Nephron progenitor cell (in vitro differentiated cells): ENCODE measurements at regions not wholly inside any gene's neighbourhood (a gene's known extent, or its start where the extent isn't known, plus 50 kb on each side); places are given as distances from the start of the nearest gene placed in this dataset.

ENCODE experiments used
- DNase-seq: peaks from one replicate; pipeline ENCODE4 v3.0.0; 2021
- H3K27ac Mint-ChIP-seq: 2 replicates; pipeline ENCODE4 v1.8.0; 2021; ENCODE audit warnings: mild to moderate bottlenecking, moderate library complexity, mixed read lengths
- H3K27me3 Mint-ChIP-seq: 2 replicates; pipeline ENCODE4 v1.8.0; 2021; ENCODE audit warnings: mild to moderate bottlenecking, low read depth, mixed read lengths; ENCODE audit not compliant: poor library complexity
- H3K36me3 Mint-ChIP-seq: 2 replicates; pipeline ENCODE4 v1.8.0; 2021; ENCODE audit warnings: low read depth, mixed read lengths
- H3K4me1 Mint-ChIP-seq: 2 replicates; pipeline ENCODE4 v1.8.0; 2021; ENCODE audit warnings: mixed read lengths
- H3K4me3 Mint-ChIP-seq: 2 replicates; pipeline ENCODE4 v1.8.0; 2021; ENCODE audit warnings: mild to moderate bottlenecking, moderate library complexity, mixed read lengths
- H3K9me3 Mint-ChIP-seq: 2 replicates; pipeline ENCODE4 v1.8.0; 2021; ENCODE audit warnings: mild to moderate bottlenecking, moderate library complexity, mixed read lengths
- TF ChIP-seq, protein P1 (sequence below): fragments of 200-600 bp; sonication (generic); IDR thresholded peaks from 2 replicates; pipeline ENCODE4 v1.5.0; 2021; ENCODE audit warnings: antibody characterized with exemption

DNA sequence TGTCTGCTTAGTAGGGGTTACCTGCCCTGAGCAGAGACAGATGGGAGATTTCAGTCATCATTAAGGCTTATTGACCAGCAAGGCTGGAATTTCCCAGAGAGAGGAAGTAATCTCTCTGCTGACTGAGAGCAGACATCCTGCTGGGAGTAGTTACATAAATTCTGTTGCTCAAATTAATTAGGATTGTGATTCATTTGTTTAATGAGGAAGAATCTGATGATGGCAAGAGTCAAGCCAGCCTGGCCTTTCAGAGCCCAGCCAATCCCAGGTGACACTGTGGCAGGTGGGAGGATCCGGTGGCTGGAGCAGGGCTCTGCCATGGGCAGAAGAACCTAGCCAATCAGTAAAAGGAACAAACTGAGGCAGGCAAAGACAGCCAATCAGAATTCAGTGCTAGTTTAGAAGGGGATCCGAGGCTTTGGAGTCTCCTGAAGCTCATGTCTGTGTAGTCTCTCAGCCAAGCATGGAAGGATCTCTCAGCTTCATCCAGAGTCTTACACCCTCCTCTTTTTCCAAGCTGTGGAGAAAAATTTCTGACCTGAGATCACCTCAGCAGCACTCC lies 61.2 kb upstream of the CHST1 start:
- TF ChIP-seq, protein P1, sequence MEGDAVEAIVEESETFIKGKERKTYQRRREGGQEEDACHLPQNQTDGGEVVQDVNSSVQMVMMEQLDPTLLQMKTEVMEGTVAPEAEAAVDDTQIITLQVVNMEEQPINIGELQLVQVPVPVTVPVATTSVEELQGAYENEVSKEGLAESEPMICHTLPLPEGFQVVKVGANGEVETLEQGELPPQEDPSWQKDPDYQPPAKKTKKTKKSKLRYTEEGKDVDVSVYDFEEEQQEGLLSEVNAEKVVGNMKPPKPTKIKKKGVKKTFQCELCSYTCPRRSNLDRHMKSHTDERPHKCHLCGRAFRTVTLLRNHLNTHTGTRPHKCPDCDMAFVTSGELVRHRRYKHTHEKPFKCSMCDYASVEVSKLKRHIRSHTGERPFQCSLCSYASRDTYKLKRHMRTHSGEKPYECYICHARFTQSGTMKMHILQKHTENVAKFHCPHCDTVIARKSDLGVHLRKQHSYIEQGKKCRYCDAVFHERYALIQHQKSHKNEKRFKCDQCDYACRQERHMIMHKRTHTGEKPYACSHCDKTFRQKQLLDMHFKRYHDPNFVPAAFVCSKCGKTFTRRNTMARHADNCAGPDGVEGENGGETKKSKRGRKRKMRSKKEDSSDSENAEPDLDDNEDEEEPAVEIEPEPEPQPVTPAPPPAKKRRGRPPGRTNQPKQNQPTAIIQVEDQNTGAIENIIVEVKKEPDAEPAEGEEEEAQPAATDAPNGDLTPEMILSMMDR: no peak
- H3K4me3 Mint-ChIP-seq: no peak overlapping the region
- H3K27me3 Mint-ChIP-seq: peaks cover 21% of the 10 kb centered on the region
- peaks cover 28% of the 10 kb centered on the region for H3K4me1 Mint-ChIP-seq
- no peak for DNase-seq
- peaks cover 4% of the 10 kb centered on the region for H3K9me3 Mint-ChIP-seq
- no peaks in the 10 kb centered on the region for H3K36me3 Mint-ChIP-seq
- no peak overlapping the region for H3K27ac Mint-ChIP-seq

DNA sequence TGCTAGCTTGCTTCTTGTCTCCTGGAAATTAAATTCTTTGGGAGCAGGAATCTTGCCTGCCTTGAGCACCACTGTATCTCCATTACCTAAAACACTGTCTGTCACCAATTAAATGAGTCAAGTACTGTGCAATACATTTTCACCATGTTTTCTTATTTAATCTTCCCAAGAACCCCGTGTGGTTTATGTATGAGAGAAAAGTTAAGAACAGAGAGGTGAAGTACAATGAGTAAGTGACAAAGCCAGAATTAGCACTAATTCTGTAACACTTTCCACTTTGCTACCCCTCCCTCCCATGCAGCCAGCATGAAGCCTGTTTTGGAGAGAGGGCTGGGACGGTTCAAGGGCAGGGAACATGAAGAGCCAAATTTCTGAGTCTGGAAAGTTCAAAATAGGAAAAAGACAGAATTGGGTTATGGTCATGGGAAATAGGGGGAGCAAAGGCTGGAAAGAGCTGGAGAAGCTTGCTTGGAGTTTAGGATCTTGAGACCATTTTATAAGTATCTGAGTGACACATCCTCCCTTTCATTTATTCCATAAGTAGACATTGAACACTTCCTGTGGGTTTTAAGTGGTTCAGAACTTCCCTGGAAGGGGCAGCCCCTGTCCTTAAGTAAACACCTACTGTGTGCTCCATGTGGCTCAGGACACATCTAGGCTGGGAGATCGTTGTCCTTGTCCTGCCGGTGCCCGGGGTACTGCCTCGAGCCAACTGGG lies 60.5 kb upstream of the CHST1 start:
- TF ChIP-seq, protein P1: no peak
- no peak overlapping the region for H3K4me3 Mint-ChIP-seq
- peaks cover 25% of the 10 kb centered on the region for H3K4me1 Mint-ChIP-seq
- H3K27me3 Mint-ChIP-seq: peaks cover 21% of the 10 kb centered on the region
- no peak overlapping the region for H3K27ac Mint-ChIP-seq
- no peaks in the 10 kb centered on the region for H3K36me3 Mint-ChIP-seq
- H3K9me3 Mint-ChIP-seq: peaks cover 4% of the 10 kb centered on the region
- no peak for DNase-seq

DNA sequence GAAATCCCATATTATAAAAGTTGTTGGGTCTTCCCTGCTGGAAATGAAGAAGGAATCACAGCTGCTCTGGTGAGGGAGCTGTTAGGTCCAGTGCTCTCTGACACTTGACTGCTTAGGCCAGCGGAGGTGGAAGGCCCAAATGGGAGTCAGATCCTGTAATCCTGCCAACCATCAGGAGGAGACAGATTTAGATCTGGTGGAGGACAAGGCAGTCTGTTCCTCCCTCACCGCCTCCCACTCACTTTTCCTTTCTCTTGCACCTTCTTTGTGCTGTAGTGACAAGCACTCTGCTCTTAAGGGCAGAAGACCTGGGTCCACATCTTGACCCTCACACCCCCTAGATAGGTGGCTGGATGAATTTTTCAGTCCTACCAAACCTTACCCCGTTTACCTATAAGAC lies 59.7 kb upstream of the CHST1 start:
- Mint-ChIP-seq H3K9me3 (peaks cover 4% of the 10 kb centered on the region), H3K36me3 (no peaks in the 10 kb centered on the region), H3K4me3 (no peak overlapping the region), H3K27me3 (peaks cover 21% of the 10 kb centered on the region), H3K4me1 (peaks cover 24% of the 10 kb centered on the region), H3K27ac (no peak overlapping the region)
- TF ChIP-seq, protein P1: no peak
- DNase-seq: no peak

DNA sequence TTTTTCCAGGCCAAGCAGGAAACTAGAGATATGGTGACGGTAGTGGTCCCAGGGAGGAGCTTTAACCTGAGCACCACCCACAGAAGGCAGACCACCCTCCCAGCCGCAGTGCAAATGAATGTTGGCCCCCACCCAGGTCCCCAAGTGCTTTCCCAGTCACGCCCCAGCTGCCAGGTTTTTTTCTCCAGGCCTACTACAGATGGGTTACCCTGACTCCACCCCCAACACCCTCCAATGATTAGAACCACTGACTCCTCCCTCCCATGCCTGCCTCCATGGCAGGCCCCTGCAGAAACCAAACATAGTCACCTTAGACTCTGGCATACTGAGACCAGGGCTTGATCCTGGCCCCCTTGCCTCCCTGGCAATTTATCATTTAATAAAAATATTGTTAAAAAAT lies 58.7 kb upstream of the CHST1 start:
- H3K27me3 Mint-ChIP-seq: peaks cover 18% of the 10 kb centered on the region
- no peak overlapping the region for H3K27ac Mint-ChIP-seq
- H3K9me3 Mint-ChIP-seq: no peaks in the 10 kb centered on the region
- H3K4me1 Mint-ChIP-seq: peaks cover 19% of the 10 kb centered on the region
- H3K4me3 Mint-ChIP-seq: peak overlapping the region; percentile 1
- no peaks in the 10 kb centered on the region for H3K36me3 Mint-ChIP-seq
- TF ChIP-seq, protein P1: no peak
- DNase-seq: no peak

GRCh38 chr11:45723397-45723796 lies 58.0 kb upstream of the CHST1 start:
- Mint-ChIP-seq H3K27ac (no peak overlapping the region), H3K27me3 (peaks cover 14% of the 10 kb centered on the region), H3K4me3 (no peak overlapping the region), H3K36me3 (no peaks in the 10 kb centered on the region), H3K4me1 (peaks cover 19% of the 10 kb centered on the region), H3K9me3 (no peaks in the 10 kb centered on the region)
- DNase-seq: no peak
- TF ChIP-seq, protein P1: no peak

- TF ChIP-seq, protein P1: no peak
- Mint-ChIP-seq H3K27ac (no peak overlapping the region), H3K36me3 (no peaks in the 10 kb centered on the region), H3K4me1 (peaks cover 19% of the 10 kb centered on the region), H3K27me3 (peaks cover 9% of the 10 kb centered on the region), H3K4me3 (no peak overlapping the region), H3K9me3 (no peaks in the 10 kb centered on the region)
- no peak for DNase-seq
Observed at GRCh38 chr11:45722144-45722543, 56.7 kb upstream of the CHST1 start.
